GM19025 (cell line): ENCODE measurements at regions not wholly inside any gene's neighbourhood (a gene's known extent, or its start where the extent isn't known, plus 50 kb on each side); places are given as distances from the start of the nearest gene placed in this dataset.

Source experiments
- ATAC-seq: cut with Tn5 transposase; IDR thresholded peaks from one replicate; pipeline ENCODE4 v1.9.1; 2021; ENCODE audit warnings: mild to moderate bottlenecking, low read depth, moderate library complexity; ENCODE audit not compliant: unreplicated experiment

GRCh38 chr2:129320288-129320687, 659.2 kb upstream of the RAB6C start:
- ATAC-seq, result no peak

GRCh38 chr2:129324349-129324748, 655.1 kb upstream of the RAB6C start:
- no peak for ATAC-seq

GRCh38 chr2:129325151-129325550, 654.3 kb upstream of the RAB6C start:
- no peak for ATAC-seq

- no peak for ATAC-seq
Measured at GRCh38 chr2:129329574-129329973, 649.9 kb upstream of the RAB6C start.

- no peak for ATAC-seq
Measured at GRCh38 chr2:129330504-129330903, 649.0 kb upstream of the RAB6C start.

- no peak for ATAC-seq
Measured at GRCh38 chr2:129331638-129332037, 647.8 kb upstream of the RAB6C start.

GRCh38 chr2:129334128-129334527, 645.3 kb upstream of the RAB6C start:
- no peak for ATAC-seq

GRCh38 chr2:129334696-129335410, 644.6 kb upstream of the RAB6C start:
- ATAC-seq, result no peak

- no peak for ATAC-seq
Measured at GRCh38 chr2:129336276-129336675, 643.2 kb upstream of the RAB6C start.

- ATAC-seq, result no peak
Measured at GRCh38 chr2:129337076-129337475, 642.4 kb upstream of the RAB6C start.

- no peak for ATAC-seq
Measured at GRCh38 chr2:129345540-129345939, 633.9 kb upstream of the RAB6C start.

GRCh38 chr2:129347486-129348217, 631.8 kb upstream of the RAB6C start:
- ATAC-seq, result peak; percentile 94

GRCh38 chr2:129354631-129355030, 624.8 kb upstream of the RAB6C start:
- no peak for ATAC-seq

- no peak for ATAC-seq
Measured at GRCh38 chr2:129361688-129362087, 617.8 kb upstream of the RAB6C start.

GRCh38 chr2:129366263-129366662, 613.2 kb upstream of the RAB6C start:
- ATAC-seq, result no peak

GRCh38 chr2:129367107-129367506, 612.4 kb upstream of the RAB6C start:
- ATAC-seq, result no peak

- no peak for ATAC-seq
Measured at GRCh38 chr2:129369437-129369836, 610.0 kb upstream of the RAB6C start.

- no peak for ATAC-seq
Measured at GRCh38 chr2:129374452-129374851, 605.0 kb upstream of the RAB6C start.

- no peak for ATAC-seq
Measured at GRCh38 chr2:129375632-129376425, 603.6 kb upstream of the RAB6C start.

- ATAC-seq, result no peak
Measured at GRCh38 chr2:129376426-129377077, 602.9 kb upstream of the RAB6C start.

GRCh38 chr2:129377078-129377469, 602.4 kb upstream of the RAB6C start:
- no peak for ATAC-seq
